ENCODE measurements at regions not wholly inside any gene's neighbourhood (a gene's known extent, or its start where the extent isn't known, plus 50 kb on each side); places are given as distances from the start of the nearest gene placed in this dataset.
"Not testable (repeated sequence)": the region's sequence is repeated elsewhere in the genome, so short reads cannot be mapped to it uniquely, and the experiment has no call there.

DNA sequence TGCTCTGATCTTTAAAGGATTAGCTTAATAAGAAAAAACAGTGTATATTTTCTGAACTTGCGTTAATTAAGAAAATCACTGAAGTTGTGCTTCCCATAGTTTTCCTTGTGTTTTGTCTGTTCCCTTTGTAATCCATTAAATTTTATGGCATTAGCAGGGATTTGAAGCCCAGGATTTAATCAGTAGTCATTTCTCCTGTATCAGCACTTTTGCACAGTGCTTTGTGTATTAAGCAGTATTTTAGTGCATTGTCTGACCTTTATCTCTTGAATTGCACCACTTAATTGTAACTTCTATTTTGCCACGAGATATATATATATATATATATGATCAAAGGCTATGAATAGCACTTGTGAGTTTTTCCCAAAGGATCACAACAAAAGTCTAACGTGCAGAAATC, 133.7 kb downstream of the S1PR1 start:
- no peak for DNase-seq (ENCODE audit: low read depth)

DNA sequence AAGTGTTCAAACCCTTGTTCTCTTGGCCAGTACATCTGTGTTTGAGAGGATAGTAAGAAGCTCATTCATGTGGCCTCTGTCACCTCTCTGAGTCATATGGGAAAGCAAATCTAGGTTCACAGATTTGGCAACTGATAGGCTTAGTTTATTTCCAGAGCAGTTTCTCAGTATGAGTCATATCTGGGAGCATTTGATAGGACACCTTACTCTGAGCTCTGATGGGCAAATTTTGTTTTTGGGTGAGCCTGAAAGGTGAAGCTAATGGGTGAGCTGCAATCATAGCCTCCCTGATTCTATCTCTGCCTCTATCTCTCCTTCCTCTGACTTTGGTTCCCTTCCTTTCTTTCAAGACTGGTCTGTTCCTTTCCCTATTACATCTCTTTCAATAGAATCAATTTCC, 134.4 kb downstream of the S1PR1 start:
- no peak for DNase-seq (ENCODE audit: low read depth)

DNA sequence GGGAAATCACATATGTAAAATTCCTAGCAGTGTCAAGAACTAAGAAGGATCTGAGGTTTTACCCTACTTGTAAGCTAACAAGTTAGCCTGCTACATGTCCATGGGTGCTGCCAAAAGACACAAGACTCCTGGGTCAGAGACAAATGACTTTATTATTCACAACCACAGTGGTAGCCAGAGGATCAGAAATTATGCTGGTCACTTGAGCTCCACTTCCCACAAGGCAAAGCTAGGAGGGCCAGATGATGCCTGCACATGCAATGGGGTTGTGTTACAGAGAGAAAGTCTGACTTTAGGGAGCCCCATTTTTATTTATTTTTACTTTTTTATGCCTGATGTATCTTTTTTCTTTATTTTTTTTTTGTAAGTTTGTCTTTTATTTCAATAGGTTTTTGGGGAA, 136.8 kb downstream of the S1PR1 start:
- DNase-seq (ENCODE audit: low read depth) = no peak

DNA sequence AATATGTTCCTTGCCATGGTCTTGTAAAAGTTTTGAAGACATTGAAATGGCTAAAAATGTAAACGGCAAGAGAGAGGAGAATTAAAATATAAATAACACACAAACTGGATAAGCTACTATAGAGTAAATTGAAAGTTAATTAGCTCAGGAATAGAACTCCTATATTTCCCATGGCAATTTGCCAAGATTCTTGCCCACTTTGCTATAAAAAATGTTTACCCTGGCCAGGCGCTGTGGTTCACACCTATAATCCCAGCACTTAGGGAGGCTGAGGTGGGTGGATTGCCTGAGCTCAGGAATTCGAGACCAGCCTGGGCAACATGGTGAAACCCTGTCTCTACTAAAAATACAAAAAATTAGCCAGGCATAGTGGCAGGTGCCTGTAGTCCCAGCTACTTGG, 138.6 kb downstream of the S1PR1 start:
- DNase-seq (ENCODE audit: low read depth) = not testable (repeated sequence)

DNA sequence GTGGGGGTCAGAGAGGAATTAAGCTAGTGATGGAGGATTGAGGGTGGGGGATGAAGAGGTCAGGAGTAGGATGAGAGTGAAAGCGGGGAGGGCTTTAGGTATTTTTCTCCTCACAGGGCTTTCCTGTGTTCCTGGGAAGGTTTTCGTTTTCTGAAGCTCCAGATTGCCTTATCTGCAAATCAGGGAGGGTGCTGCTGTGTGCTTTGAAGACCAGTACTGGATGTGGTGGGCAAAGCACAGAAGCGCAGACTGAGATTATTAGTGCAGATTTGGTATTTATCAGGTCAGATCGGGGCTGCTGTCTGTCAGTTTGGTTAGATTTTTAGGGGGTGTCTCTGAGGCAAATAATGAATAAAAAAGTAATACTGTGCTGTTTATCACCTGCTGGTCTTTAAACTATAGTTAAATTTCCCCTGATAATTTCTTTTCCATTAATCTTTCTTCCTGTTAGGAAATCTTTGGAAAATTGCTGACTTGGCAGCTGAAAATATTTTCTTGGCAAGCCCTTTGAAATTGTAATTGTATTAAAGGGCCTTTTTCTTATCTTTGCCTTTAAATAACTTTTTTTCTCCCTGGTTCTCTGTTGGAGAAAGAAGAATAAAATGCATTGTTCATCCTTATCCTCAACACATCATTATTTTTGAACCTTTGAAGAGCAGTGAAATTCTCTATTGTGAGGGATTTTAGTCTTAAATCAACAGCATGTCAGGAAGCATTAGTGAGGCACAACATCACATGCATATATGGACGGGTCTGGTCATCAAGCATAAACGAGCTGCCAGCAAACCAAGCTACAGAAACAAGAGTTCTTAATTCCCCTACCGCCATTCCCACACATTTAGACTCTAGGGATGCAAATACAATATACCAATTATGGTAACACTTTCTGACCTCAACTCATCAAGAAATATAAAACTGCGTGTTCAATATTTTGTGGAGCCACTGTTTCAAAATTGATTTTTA, 139.6 kb downstream of the S1PR1 start:
- no peak for DNase-seq (ENCODE audit: low read depth)

DNA sequence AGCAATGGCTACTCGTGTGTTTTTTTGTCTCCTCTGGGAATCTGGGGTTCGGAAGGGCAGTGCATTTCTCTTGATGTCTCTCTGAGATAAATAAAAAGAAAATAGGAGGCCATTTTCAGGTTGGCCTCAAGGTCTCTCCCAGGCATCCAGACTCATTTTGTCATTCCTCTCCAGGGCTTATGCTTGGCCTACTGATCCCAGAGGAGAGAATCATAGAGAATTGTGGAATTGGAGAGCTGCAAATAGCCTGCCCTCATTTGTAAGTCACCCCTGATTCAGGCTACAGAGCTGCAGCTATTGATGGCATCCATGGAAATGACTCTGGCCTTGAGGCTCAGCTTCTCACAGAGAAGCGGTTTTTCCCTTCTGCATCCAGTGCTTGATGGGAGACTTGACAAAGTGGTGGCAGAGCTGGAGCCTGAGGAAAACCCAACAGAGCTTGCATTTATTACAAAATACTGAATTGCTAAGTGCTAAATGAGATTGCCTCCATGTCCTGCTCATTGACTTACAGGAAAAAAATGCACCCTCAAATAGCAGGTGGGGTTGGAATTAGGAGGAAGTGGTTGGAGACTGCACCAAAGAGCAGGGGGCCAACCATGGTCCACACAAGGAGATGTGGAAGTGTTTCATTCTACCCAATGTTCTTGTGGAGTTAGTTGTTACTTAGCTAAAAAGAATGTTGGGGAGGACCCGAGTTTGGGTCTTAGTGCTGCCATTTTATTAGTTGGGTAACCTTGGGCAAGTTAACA, 140.4 kb downstream of the S1PR1 start:
- DNase-seq (ENCODE audit: low read depth) = no peak

DNA sequence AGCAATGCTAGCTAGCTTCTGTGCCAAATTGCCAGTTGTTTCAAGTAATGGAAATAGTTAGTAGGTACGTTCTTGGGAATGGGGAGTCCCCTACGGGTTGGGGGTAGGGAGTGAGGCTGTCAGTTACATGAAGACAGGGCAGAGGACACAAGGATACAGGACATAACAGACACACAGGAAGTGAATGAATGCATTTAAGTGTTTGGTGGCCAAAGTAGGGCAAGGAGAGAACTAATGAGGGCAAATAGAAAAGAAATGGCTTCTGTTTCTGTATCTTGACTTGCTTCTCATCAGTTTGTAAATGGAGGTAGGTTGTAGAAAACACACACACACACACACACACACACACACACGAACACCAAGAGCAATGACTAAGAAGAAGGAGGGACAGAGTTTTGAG, 142.2 kb downstream of the S1PR1 start:
- DNase-seq (ENCODE audit: low read depth) = no peak

DNA sequence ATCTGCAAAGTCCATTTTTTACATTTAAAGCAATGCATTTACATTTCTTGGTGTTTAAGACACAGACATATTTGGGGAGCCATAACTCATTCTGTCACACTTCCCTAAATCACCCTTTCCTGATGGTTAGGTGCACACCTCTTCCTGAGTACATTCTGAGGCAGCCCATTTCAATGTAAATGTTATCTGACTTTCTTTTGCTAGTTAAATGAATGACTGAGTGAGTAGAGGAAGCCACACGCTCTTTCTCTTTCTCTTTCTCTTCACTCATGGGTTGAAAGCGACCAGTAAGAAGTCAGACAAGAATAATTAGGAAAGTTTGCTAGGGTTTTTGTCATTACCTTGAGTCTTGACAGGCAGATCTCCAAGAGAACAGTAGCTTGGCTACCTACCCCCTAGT, 143.1 kb downstream of the S1PR1 start:
- no peak for DNase-seq (ENCODE audit: low read depth)

DNA sequence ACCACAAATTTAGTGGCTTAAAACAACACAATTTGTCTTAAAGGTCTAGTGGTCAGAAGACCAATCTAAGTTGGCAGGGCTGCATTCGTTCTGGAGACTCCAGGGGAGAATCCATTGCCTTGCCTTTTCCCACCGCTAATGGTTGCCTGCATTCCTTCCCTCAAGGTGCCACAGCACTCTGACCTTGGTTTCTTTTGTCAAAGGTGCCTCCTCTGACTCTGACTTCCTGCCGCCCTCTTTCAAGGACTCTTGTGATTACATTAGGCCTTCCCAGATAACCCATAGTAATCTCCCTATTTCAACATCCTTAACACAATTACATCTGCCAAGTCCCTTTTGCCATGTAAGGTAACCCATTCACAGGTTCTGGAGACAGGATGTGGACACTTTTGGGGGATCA, 145.3 kb downstream of the S1PR1 start:
- no peak for DNase-seq (ENCODE audit: low read depth)

DNA sequence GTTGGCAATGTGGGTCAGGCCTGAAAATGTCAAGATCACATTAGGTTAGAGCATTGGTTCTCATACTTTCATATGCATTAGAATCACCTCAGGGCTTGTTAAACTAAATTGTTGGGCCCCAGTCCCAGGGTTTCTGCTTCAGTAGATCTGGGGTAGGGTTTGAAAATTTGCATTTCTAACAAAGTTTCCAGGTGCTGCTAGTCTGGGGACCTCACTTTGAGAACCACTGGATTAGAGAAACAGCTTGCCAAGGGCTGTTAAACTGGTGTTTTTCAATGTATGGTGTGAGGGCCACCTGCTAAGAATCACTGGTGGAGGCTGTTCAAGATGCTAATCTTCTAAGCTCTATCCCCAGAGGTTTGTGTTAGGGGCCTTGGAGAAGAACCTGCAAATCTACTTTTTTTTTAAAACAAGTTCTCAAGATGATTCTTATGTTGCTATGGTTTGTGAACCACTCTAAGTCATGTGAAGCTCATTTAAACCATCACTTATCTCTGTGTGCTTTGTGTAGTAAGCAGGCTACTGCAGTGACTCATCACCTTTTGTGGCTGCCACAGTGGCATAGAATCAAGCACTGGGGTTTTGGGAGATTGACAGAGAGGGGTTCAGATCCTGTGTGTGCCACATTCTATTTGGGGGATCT, 152.2 kb downstream of the S1PR1 start:
- no peak for DNase-seq (ENCODE audit: low read depth)

DNA sequence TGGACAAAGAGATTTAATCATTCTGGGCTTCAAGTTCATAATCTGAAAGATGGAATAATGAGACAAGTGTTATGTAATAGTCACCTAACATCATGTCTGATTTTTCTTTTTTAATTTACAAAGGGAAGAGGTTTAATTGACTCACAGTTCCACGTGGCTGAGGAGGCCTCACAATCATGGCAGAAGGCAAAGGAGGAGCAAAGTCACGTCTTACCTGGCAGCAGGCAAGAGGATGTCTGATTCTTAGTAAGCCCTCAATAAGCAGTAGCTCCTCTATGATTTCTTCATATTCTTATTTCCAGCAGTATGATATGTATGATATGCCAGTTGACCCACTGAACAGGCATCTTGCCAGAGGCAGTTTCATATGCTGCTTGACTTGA, 152.7 kb downstream of the S1PR1 start:
- no peak for DNase-seq (ENCODE audit: low read depth)

DNA sequence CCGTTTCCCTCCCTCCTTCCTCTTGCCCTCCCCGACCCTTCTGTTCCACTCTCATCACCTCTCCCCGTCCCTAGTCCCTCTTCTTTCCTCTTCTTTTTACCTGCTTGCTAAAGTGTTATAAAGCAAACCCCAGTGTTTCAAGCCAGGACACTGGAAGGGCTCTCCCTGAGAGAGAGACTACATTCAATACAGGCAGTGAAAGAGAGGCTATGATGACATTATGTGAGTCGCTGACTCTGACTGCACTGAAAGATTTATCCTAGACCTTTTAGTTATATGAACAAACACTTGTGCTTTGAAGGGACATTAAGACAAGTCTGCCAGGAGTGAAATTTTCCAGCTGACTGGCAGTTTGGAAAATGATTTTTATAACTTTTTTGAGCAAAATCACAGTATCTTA, 155.7 kb downstream of the S1PR1 start:
- no peak for DNase-seq (ENCODE audit: low read depth)

DNA sequence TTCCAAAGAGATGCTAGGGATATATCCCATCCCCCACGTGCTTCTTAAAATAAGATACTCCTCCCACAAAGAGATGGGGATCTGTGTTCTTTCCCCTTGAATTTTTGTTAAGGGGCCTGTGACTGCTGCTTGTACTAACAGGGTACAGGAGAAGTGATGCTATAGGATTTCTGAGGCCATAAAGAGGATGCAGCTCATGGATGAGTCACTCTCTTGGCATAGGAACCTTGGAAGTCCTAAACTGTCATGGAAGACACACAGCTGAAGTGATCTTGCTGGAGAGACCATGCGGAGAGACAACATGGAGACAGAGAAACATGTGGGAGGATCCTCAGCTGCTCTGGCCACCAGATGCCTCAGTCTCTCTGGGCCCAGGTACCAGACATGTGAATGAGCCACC, 157.2 kb downstream of the S1PR1 start:
- no peak for DNase-seq (ENCODE audit: low read depth)

DNA sequence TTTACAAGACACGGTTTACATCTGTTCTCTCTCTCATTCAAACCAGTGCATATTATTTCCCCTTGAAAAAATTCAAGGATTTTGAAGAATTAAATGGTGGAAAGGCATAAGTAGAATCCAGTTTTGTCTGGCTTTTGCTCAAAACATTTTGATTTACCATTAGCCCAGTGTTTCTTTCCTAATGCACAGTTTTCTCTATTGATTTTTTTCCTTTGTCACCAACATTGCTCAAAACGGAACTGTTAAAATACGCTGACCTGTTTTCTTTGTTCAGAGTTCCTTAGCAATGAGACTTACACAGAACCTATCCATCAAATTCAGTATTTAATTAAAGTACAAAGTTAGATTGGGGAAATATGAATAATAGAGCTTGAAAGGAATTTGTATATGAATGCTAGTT, 162.4 kb downstream of the S1PR1 start:
- DNase-seq (ENCODE audit: low read depth) = no peak

DNA sequence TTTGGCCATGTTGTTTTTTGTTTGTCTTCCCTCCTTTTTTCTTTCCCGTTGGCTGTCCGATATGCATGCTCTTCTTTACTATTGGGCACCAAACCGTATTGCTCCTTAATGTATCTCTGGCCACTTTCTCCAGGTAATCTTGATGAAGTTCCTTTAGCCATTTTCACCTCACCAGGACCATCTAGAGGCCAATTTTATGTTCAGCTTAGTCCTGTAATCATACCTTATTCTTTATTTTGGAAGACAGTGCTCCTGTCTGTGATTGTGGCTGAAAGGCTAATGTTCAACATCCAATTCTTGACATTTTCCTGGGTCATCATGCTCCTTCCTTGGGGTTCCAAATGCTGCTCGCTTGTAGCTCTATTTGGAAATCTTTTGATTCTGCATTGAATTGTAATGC, 169.5 kb downstream of the S1PR1 start:
- no peak for DNase-seq (ENCODE audit: low read depth)

DNA sequence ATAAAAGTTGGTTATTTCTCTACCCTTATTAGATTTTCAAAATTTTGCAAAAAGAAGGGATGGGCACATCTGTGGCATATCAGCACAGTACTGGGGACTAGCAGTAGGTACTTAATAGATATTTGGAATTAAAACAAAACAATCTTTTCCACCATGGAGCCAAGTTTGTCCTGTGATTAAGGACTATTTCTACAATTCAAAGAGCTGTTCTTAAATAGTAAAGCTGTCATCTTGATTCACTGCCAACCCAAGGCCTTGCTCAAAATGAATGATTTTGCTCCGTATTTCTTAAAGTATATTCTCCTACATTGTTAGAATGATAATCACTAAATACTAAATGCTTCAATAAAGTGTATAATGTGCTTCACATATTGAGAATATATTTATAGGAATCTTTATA, 169.9 kb downstream of the S1PR1 start:
- DNase-seq (ENCODE audit: low read depth) = no peak

DNA sequence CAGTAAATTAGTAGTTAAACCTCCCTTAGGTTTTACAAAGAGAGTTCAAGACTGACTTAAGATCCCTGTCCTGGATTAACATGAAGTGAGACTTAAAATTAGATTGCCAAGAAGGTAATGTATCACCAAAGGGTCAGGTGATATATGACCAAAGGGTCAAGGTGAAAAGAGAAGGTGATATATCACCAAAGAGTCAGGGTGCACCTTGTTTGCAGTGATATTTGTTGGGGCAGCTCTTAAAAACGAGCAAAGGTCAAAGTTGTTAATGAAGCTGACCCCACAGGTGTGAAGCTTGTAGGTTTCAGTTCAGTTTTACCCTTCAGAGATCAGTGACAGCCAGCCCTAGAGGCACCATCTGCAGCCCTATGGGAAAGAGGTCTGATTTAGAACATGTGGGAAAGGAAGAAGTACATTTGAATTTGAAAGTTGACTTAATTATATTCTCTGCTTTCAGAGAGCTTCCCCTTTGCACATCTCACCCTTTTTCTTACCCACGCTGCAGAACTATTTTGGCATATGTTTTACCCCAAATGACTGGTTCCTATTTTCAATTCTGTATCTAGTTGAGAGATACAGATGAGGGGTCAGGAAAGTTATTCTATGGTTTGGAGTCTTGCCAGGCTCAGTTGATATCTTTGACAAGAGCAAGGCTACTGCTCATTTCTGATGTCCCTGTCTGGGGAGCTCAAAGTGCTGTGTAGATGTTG, 170.8 kb downstream of the S1PR1 start:
- no peak for DNase-seq (ENCODE audit: low read depth)

DNA sequence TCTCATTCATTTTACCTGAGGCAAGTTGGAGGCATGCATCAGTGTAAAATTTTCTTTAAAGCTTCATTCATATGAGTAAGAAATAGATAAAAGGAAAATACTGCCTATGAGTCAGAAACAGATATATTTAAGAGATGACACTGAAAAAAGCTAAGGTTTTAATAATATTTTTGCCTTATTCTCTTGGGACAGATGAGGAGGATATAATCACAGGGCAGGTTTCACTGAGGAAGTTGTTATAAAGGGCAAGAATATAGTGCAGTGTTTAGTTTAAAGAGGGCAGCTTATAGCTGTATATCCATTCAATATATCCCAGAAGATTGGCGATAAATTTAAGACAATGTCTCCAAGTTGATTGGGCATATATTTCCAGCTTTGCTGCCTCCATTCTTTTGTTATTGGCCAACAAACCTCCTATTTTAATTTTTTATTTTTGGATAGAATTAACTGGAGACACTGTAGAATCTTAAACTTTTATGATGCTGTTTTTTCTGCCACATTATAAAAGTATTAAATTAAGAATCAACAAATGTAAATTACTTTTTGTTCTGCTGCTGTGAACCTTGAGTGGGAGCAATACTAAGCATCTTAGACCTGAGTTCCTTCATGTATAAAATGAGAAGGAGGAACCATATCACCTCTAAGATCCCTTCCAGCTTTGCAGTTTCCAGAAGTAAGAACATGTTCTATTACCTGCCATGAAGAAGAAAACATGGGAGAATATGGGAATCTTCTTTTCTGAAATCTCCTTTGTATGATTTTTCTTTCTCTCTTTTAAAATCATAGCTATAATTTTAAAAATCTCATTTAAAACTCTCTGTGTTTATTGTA, 171.6 kb downstream of the S1PR1 start:
- DNase-seq (ENCODE audit: low read depth) = no peak

DNA sequence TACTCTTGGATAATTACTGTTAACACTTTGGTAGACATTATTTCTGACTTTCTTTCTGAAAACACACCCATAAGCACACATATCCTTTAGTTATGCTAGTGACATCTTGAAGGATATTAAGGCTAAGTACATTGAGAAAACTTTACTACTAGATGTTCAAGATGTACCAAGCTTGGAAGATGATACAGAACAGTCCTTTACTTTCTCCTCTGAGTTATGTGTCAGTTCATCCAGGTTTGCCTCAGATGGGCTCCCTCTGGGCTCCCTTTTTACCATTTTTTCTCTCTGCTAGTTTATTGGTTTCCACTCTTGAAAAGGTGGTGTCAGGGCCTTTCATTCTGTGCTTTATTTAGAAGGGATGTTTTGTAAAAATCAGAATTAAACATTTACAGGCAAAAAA, 172.3 kb downstream of the S1PR1 start:
- DNase-seq (ENCODE audit: low read depth) = no peak

DNA sequence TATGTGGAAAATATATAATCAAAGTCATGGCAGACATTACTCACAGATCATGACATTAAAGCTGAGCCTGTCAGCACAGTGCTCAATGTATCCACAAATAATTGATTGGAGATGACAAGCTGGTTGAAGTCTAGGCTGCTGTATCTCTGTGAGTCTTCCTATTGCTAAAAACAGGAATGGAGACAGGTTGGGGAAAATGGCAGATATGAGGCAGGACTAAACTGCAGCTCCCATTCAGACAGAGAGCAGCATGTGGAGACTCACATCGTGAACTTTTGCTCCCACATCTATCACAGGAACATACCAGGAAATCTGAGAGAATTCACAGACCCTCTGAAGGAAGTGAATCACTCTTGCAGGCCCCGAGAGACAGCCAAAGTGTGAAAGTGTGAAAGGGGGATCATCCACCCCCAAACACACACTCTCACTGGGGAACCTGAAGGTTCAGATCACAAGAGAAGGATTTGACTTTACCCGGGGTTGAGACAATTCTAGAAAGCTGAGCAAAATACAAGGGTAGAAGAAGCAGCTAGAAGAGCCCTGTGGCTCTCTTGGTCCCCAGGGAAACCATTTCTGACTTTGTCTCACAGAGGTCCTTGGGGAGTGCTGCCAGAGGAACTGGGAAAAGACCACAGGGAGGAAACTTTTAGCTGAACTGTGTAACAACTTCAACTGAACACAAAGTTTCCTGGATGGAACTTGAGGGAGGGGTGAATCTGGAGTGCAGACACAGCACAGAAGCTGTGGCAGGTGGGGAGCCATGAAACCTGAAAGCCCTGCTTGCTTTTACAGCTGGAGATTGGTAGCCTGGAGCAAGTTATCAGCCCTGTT, 173.4 kb downstream of the S1PR1 start:
- no peak for DNase-seq (ENCODE audit: low read depth)

DNA sequence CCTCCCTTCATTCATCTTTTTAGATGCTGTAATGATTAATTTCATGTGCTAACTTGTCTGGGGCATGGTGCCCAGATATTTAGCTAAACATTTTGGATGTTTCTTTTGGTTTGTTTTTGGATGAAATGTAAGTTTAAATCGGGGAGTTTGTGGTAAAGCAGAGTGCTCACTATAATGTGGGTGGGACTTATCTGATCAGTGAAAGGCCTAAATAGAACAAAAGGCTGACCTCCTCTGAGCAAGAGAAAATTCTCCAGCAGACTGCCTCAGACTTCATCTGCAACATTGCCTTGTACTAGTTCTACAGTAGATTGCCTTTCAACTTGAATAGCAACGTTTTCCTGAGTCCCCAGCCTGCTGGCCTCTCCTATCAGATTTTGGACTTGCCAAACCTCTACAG, 183.6 kb downstream of the S1PR1 start:
- no peak for DNase-seq (ENCODE audit: low read depth)
